ENCODE measurements at regions not wholly inside any gene's neighbourhood (a gene's known extent, or its start where the extent isn't known, plus 50 kb on each side); places are given as distances from the start of the nearest gene placed in this dataset.

GRCh38 chr11:134999590-134999989 lies 587.5 kb upstream of the B3GAT1 start:
- H3K36me3 ChIP-seq (ENCODE audit: control insufficient read depth, insufficient read depth, low read length) = no peaks in the 10 kb centered on the region

GRCh38 chr11:134997652-134998320 lies 585.7 kb upstream of the B3GAT1 start:
- DNase-seq (ENCODE audit: low read depth) = no peak
- Histone ChIP-seq H3K4me3 (ENCODE audit: low read depth, low read length) (no peak overlapping the region), H3K36me3 (ENCODE audit: control insufficient read depth, insufficient read depth, low read length) (no peaks in the 10 kb centered on the region), H3K27me3 (ENCODE audit: control insufficient read depth, insufficient read depth, low read length) (no peaks in the 10 kb centered on the region)
- TF ChIP-seq CTCF (IDR thresholded peaks at IDR 0.05; ENCODE audit: insufficient read depth, low read depth, low read length) = no peak
- ChIA-PET CTCF (no interaction called here), POLR2A (no interaction called here)

More at GRCh38 chr11:134999590-134999989, 587.5 kb upstream of the B3GAT1 start:
- H3K27me3 ChIP-seq (ENCODE audit: control insufficient read depth, insufficient read depth, low read length) = no peaks in the 10 kb centered on the region
- no peak for DNase-seq (ENCODE audit: low read depth)
- H3K4me3 ChIP-seq (ENCODE audit: low read depth, low read length) = no peak overlapping the region
- POLR2A ChIA-PET = no interaction called here
- CTCF ChIA-PET = no interaction called here
- TF ChIP-seq CTCF (IDR thresholded peaks at IDR 0.05; ENCODE audit: insufficient read depth, low read depth, low read length) = no peak

DNA sequence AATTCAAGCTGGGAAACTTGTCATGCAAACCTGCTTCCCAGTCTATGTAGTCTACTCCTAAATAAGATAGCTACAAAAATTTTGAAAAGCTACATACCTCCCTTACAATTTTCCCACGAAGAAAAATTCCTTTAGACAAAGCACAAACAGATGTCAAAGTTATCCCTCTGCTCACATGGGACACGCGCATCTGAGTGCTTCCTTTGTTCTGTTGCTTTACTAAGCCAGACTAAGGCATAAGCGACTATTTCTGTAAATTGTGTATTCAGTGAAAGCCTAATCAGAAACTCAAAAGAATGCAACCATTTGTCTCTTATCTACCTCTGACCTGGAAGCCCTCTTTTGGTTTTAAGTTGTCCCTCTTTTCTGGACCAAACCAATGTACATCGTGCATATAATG lies 583.7 kb upstream of the B3GAT1 start:
- Histone ChIP-seq H3K4me3 (ENCODE audit: low read depth, low read length) (no peak overlapping the region), H3K36me3 (ENCODE audit: control insufficient read depth, insufficient read depth, low read length) (no peaks in the 10 kb centered on the region), H3K27me3 (ENCODE audit: control insufficient read depth, insufficient read depth, low read length) (no peaks in the 10 kb centered on the region)
- TF ChIP-seq CTCF (IDR thresholded peaks at IDR 0.05; ENCODE audit: insufficient read depth, low read depth, low read length) = no peak
- POLR2A ChIA-PET = no interaction called here
- DNase-seq (ENCODE audit: low read depth) = no peak
- CTCF ChIA-PET = no interaction called here

- DNase-seq (ENCODE audit: low read depth) = no peak
- CTCF ChIA-PET = no interaction called here
- no peak for TF ChIP-seq CTCF (IDR thresholded peaks at IDR 0.05; ENCODE audit: insufficient read depth, low read depth, low read length)
- no peak overlapping the region for H3K4me3 ChIP-seq (ENCODE audit: low read depth, low read length)
- no peaks in the 10 kb centered on the region for H3K27me3 ChIP-seq (ENCODE audit: control insufficient read depth, insufficient read depth, low read length)
- POLR2A ChIA-PET = no interaction called here
- no peaks in the 10 kb centered on the region for H3K36me3 ChIP-seq (ENCODE audit: control insufficient read depth, insufficient read depth, low read length)
Measured at GRCh38 chr11:134994431-134994830, 582.4 kb upstream of the B3GAT1 start.

DNA sequence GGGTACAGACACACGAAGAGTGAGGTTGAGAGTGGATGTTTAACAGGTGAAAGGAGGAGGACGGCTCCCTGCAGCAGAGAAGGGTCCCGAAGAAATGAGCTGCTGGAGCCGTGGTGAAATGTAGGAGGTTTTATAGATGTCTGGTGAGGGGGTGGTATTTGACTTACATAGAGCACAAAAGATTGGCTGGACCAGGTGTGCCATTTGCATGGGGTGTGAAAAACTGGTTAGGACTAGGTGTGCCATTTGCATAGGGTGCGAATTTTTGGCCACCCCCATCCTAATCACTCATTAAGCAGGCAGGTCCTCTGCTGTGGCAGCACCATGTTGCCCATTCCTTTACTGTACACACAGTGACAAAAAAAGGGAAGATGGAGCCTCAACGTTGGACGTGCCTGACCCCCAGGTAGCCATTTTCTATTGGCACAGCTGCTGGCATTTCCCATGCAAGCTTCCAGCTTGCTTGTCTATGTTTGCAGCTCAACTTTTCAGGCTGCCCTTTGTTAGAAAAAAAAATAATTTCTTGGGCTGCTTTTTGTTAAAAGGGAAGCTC lies 581.7 kb upstream of the B3GAT1 start:
- ChIA-PET CTCF (interaction anchor here (0.6 kb wide), 1 partner anchor 59 kb away, joined by 3 read pairs; no protein-coding TSS in a partner anchor), POLR2A (no interaction called here)
- Histone ChIP-seq H3K27me3 (ENCODE audit: control insufficient read depth, insufficient read depth, low read length) (no peaks in the 10 kb centered on the region), H3K36me3 (ENCODE audit: control insufficient read depth, insufficient read depth, low read length) (no peaks in the 10 kb centered on the region), H3K4me3 (ENCODE audit: low read depth, low read length) (no peak overlapping the region)
- no peak for TF ChIP-seq CTCF (IDR thresholded peaks at IDR 0.05; ENCODE audit: insufficient read depth, low read depth, low read length)
- DNase-seq (ENCODE audit: low read depth) = no peak

Data from BJ (cell line).